ENCODE measurements at regions not wholly inside any gene's neighbourhood (a gene's known extent, or its start where the extent isn't known, plus 50 kb on each side); places are given as distances from the start of the nearest gene placed in this dataset.

DNA sequence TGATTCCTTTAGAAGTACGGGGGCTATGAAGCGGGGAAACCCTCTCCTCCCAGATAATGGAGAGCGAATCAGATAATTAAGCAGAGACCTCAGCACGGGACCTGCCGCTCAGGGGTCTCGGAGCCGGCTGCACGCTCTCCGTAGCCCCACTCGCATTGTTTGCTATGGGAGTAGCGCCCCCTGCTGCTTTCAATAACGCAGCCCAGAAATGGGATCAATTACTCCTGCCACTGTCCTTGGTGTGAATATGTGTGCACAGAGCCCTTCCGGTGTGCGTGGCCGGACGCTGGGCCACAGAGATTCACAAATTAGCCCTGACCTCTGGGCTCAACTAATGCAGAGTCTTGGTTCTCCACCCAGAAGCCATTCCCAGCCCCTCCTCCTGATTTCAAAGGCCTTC, 76.4 kb upstream of the TMEM132C start:
- no peak for DNase-seq (ENCODE audit: low read depth in 2 of 2)

GRCh38 chr12:128191380-128191779, 75.6 kb upstream of the TMEM132C start:
- no peak for DNase-seq (ENCODE audit: low read depth in 2 of 2)

DNA sequence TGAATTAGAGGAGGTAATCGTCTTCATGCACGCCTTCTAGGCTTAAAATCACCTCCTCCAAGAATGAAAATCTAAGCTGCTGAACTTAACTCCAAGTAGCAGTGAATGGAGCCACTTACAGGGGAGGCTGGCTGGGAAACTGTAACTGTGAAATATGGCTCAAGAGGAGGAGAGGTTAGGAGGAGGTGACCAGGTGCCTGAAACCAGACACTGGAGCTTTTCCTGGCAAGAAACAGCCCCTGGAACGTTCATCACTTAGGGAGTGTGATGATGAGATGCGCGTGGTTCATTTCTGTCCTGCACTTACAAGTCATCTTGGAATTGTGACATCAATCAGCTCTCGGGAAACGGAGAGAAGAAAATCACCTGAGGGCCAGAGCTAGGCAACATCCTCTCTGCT, 62.3 kb upstream of the TMEM132C start:
- no peak for DNase-seq (ENCODE audit: low read depth in 2 of 2)

GRCh38 chr12:128205145-128205544, 61.8 kb upstream of the TMEM132C start:
- DNase-seq (ENCODE audit: low read depth in 2 of 2), result no peak

GRCh38 chr12:128205758-128206157, 61.2 kb upstream of the TMEM132C start:
- no peak for DNase-seq (ENCODE audit: low read depth in 2 of 2)
